ENCODE measurements at regions not wholly inside any gene's neighbourhood (a gene's known extent, or its start where the extent isn't known, plus 50 kb on each side); places are given as distances from the start of the nearest gene placed in this dataset.

DNA sequence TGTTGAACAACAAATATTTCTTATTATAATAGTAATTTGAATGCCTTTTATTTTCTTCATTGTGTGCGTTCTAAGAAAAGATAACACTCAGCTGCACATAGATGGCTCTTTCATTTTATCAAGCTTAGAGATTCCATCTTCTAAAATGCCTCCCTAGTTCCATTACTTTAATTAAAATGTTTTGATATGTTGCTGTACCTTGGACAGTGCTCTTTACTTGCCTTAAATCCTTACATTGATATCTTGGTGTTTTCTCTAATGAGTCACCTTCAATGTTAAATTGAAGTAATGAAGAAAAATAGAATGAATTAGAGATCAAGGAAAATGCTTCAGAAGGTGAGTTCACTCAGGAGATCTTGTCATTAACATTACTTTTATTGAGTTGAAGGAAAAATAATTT, 1672.4 kb upstream of the AGA start:
- Mint-ChIP-seq H3K4me1 (no peaks in the 10 kb centered on the region), H3K27me3 (no peaks in the 10 kb centered on the region), H3K9me3 (peaks cover 18% of the 10 kb centered on the region), H3K4me3 (no peak overlapping the region), H3K36me3 (ENCODE audit: insufficient read depth) (peaks cover 2% of the 10 kb centered on the region), H3K27ac (ENCODE audit: low read depth) (no peak overlapping the region)
- DNase-seq (ENCODE audit: low spot score in 2 of 2) (no peak), ATAC-seq (replicated peaks; ENCODE audit: extremely low read depth, poor library complexity, severe bottlenecking) (no peak)

DNA sequence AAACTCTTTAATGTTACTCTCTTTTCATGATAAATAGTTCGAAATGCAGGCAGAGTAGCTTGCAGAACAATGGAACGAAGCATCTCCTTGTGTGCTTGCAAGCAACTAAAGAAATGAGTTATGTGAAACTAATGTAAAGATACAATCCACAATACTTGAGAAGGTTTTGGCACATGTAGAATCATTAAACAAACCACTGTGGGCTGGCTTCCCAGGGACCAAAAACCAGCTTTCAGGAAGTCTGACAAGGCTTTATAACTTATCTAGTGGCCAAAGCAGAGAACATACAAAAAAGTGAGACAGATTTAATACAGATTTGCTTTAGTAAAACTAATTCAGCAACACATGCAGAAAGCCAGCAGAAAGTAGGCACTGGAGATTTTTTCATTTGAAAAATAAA, 1673.8 kb upstream of the AGA start:
- ATAC-seq (replicated peaks; ENCODE audit: extremely low read depth, poor library complexity, severe bottlenecking) (no peak), DNase-seq (ENCODE audit: low spot score in 2 of 2) (no peak)
- H3K36me3 Mint-ChIP-seq (ENCODE audit: insufficient read depth): peaks cover 2% of the 10 kb centered on the region
- no peak overlapping the region for H3K27ac Mint-ChIP-seq (ENCODE audit: low read depth)
- no peaks in the 10 kb centered on the region for H3K27me3 Mint-ChIP-seq
- no peak overlapping the region for H3K4me3 Mint-ChIP-seq
- H3K4me1 Mint-ChIP-seq: no peaks in the 10 kb centered on the region
- H3K9me3 Mint-ChIP-seq: peaks cover 12% of the 10 kb centered on the region

DNA sequence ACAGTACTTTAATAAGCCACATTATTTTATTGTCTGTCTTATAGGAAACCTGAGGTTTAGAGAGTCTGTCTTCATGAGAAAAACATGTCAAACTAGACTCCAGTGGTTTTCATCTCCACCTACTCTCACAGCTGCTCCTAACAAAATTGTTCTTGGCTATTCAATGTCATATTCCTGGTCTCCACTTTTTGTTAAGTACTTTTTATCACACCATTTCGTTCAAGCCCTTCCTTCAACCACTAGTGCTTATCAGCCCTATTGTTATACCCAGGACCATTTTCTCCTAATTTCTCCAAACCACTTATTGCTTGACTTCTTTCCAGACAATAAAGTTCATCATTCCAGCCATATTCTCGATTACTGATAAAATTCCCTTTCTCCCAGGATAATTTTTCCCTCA, 1674.3 kb upstream of the AGA start:
- Mint-ChIP-seq H3K9me3 (peaks cover 12% of the 10 kb centered on the region), H3K27ac (ENCODE audit: low read depth) (no peak overlapping the region), H3K27me3 (no peaks in the 10 kb centered on the region), H3K4me1 (no peaks in the 10 kb centered on the region), H3K4me3 (no peak overlapping the region), H3K36me3 (ENCODE audit: insufficient read depth) (peaks cover 2% of the 10 kb centered on the region)
- ATAC-seq (replicated peaks; ENCODE audit: extremely low read depth, poor library complexity, severe bottlenecking) (no peak), DNase-seq (ENCODE audit: low spot score in 2 of 2) (no peak)

DNA sequence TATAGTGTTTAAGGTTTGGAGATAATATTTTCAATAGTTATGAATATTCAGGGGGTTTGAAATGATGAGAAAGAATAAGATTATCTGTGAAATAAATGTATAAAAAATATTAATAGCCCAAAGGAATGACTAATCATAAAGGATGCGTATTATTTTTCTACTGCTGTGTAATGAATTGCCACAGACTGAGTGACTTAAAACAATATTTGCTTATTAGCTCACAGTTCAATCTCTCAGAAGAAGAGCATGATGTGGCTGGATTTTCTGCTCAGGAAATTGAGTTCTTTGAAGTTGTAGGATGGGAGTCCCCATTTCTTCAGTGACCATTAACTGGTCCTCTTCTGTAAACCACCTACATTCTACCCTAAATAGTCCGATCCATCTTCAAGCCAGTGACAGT, 1680.8 kb upstream of the AGA start:
- no peak for ATAC-seq (replicated peaks; ENCODE audit: extremely low read depth, poor library complexity, severe bottlenecking)
- no peak for DNase-seq (ENCODE audit: low spot score in 2 of 2)
- peaks cover 6% of the 10 kb centered on the region for H3K9me3 Mint-ChIP-seq
- H3K36me3 Mint-ChIP-seq (ENCODE audit: insufficient read depth): no peaks in the 10 kb centered on the region
- no peaks in the 10 kb centered on the region for H3K4me1 Mint-ChIP-seq
- H3K27me3 Mint-ChIP-seq: no peaks in the 10 kb centered on the region
- no peak overlapping the region for H3K27ac Mint-ChIP-seq (ENCODE audit: low read depth)
- no peak overlapping the region for H3K4me3 Mint-ChIP-seq

DNA sequence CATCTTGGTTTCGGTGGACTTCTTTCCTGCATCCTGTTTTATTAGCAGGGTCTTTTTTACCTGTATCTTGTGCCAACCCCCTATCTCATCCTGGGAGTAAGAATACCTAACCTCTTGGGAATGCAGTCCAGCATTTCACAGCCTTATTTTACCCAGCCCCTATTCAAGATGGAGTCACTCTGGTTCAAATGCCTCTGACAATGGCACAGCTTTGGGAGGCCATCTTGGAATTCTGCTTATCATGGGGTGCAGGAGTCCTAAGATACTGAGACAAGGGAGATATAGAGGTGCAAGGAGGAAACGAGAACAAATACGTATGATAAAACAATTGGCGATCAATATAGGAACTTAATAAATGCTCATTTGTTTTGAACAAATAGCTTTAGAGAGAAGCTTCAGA, 1682.2 kb upstream of the AGA start:
- DNase-seq (ENCODE audit: low spot score in 2 of 2) (no peak), ATAC-seq (replicated peaks; ENCODE audit: extremely low read depth, poor library complexity, severe bottlenecking) (no peak)
- Mint-ChIP-seq H3K4me3 (no peak overlapping the region), H3K36me3 (ENCODE audit: insufficient read depth) (no peaks in the 10 kb centered on the region), H3K9me3 (peaks cover 6% of the 10 kb centered on the region), H3K4me1 (no peaks in the 10 kb centered on the region), H3K27me3 (no peaks in the 10 kb centered on the region), H3K27ac (ENCODE audit: low read depth) (no peak overlapping the region)

DNA sequence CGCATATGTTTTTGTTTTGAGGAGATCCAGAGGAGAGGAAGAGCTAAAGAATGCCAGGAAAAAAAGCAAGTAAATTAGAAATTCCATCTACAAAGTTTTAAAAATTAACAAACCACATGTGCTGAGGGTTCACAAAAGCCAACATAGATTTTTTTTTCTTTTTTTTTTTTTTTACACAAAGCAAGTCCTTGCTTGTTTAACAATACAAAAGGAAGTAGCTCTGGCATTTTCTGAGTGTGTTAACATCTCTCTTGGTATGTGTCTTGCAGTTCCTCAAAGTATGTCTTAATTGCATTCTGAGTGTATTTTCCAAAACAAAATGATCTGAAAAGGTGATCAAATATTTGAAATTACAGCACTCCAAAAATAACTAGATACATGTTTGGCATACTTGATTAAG, 1682.7 kb upstream of the AGA start:
- Mint-ChIP-seq H3K36me3 (ENCODE audit: insufficient read depth) (no peaks in the 10 kb centered on the region), H3K27ac (ENCODE audit: low read depth) (no peak overlapping the region), H3K9me3 (peaks cover 6% of the 10 kb centered on the region), H3K4me1 (no peaks in the 10 kb centered on the region), H3K27me3 (no peaks in the 10 kb centered on the region), H3K4me3 (no peak overlapping the region)
- ATAC-seq (replicated peaks; ENCODE audit: extremely low read depth, poor library complexity, severe bottlenecking): no peak
- no peak for DNase-seq (ENCODE audit: low spot score in 2 of 2)

DNA sequence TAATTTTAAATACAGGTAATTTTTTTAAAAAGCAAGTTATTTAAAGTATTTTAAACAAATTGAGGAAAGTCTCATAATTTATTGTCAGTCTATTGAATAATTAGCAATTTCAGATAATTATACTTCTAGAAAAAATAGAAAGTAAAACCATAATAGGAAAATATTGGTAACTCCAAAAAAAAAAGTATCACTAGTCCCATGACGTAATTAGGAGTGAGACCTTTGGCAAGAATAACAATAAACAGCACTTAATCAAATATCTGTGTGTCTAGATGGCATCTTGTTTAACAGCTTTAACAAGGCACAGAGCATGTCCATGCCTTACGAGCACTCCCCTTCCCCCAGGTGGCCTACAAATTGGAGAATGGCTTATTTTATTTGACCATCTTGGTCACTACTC, 1683.6 kb upstream of the AGA start:
- Mint-ChIP-seq H3K27me3 (no peaks in the 10 kb centered on the region), H3K36me3 (ENCODE audit: insufficient read depth) (no peaks in the 10 kb centered on the region), H3K9me3 (peaks cover 6% of the 10 kb centered on the region), H3K4me3 (no peak overlapping the region), H3K27ac (ENCODE audit: low read depth) (no peak overlapping the region), H3K4me1 (no peaks in the 10 kb centered on the region)
- no peak for ATAC-seq (replicated peaks; ENCODE audit: extremely low read depth, poor library complexity, severe bottlenecking)
- DNase-seq (ENCODE audit: low spot score in 2 of 2): no peak

DNA sequence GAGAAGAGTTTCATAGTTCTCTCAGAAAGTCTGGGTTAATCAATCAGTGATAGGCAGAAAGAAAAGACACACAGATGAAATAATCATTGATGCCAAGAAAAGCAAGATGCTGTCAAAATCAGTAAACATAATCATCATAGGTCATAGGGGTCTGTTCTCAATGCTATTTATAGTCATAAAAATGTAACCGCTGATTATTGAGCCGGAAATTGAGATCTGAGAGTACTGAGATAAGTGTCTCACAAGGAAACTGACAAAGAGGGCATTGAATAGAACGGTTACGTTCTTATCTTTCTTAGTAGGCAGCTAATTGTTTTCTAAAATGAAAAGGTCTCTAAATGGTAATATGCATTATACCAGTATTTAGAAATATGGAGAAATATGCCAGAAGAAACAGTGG, 1686.1 kb upstream of the AGA start:
- Mint-ChIP-seq H3K4me1 (no peaks in the 10 kb centered on the region), H3K9me3 (peaks cover 6% of the 10 kb centered on the region), H3K27me3 (no peaks in the 10 kb centered on the region), H3K36me3 (ENCODE audit: insufficient read depth) (no peaks in the 10 kb centered on the region), H3K4me3 (no peak overlapping the region), H3K27ac (ENCODE audit: low read depth) (no peak overlapping the region)
- no peak for ATAC-seq (replicated peaks; ENCODE audit: extremely low read depth, poor library complexity, severe bottlenecking)
- no peak for DNase-seq (ENCODE audit: low spot score in 2 of 2)

DNA sequence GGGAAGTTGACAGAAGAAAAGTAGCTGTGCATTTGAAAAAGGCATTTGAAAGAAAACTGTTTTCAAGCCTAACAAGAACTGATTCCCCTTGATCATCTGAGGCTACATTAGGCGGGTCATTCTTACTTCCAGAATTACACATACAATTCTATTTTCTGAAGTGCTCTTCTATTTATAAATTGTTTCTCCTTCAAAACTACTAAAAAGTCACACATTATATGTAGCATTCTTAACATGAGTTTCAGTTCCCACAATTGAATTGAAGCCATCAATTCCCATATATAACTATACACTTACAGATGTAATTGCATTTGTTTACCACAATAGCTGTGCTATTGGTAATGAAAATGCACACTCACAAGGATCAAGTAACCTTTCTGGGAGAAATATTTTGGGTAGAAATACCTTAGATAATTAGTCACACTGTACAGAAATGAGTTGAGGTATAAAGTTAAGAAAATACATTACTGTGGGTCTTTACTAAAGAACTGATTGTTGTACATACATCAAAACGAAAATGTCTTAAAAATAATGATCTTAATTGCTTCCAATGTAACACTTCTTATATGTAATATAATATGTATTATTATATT, 1688.0 kb upstream of the AGA start:
- no peak for ATAC-seq (replicated peaks; ENCODE audit: extremely low read depth, poor library complexity, severe bottlenecking)
- H3K27ac Mint-ChIP-seq (ENCODE audit: low read depth): no peak overlapping the region
- H3K36me3 Mint-ChIP-seq (ENCODE audit: insufficient read depth): no peaks in the 10 kb centered on the region
- H3K4me1 Mint-ChIP-seq: no peaks in the 10 kb centered on the region
- no peaks in the 10 kb centered on the region for H3K9me3 Mint-ChIP-seq
- H3K4me3 Mint-ChIP-seq: no peak overlapping the region
- H3K27me3 Mint-ChIP-seq: no peaks in the 10 kb centered on the region
- DNase-seq (ENCODE audit: low spot score in 2 of 2): no peak

DNA sequence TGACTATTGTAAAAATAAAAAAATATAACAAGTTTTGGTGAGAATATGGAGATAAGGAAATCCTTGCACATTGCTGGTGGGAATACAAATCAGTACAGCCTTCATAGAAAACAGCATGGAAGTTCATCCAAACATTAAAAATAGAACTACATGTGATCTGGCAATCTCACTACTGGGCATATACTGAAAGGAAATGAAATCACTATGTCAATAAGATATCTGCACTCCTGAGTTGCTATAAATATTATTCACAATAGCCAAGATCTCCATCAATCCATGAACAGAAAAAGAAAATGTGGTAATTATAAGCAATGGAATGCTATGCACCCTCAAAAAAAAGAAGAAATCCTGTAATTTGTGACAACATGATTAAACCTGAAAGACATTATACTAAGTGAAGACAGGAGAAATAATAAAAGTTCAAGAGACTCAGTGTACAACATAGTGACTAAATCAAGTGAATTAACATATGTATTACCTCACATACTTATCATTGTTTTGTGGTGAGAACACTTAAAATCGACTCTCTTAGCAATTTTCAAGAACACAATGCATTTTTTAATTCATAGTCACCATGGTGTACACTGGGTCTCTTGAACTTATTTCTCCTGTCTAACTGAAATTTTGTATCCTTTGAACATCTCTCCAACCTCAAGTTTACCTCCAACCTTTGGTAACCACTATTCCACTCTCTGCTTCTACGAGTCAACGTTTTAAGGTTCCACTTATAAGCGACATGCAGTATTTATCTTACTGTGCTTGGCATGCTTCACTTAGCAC, 1703.7 kb upstream of the AGA start:
- no peaks in the 10 kb centered on the region for H3K36me3 Mint-ChIP-seq (ENCODE audit: insufficient read depth)
- no peak overlapping the region for H3K4me3 Mint-ChIP-seq
- no peaks in the 10 kb centered on the region for H3K4me1 Mint-ChIP-seq
- H3K27ac Mint-ChIP-seq (ENCODE audit: low read depth): no peak overlapping the region
- no peaks in the 10 kb centered on the region for H3K27me3 Mint-ChIP-seq
- peaks cover 9% of the 10 kb centered on the region for H3K9me3 Mint-ChIP-seq
- ATAC-seq (replicated peaks; ENCODE audit: extremely low read depth, poor library complexity, severe bottlenecking) (no peak), DNase-seq (ENCODE audit: low spot score in 2 of 2) (no peak)

DNA sequence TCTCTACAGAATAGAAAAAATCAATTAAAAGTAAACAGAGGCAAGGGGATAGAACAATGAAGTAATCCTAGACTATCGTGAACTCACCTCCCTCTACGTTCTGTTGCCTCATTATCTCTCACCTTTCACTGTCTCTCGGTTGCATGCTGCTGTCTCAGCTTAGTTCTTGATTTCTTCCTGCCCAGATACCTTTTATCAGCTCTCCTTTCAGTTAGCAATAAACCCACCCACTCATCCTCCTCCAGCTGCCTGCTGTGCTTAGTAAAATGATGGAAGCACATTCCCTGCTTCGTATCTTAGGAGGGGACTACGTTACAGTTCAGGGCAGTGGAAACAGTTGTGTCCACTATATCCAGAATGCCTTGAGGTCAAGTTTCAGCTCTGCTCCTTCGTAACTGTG, 1709.5 kb upstream of the AGA start:
- no peak for ATAC-seq (replicated peaks; ENCODE audit: extremely low read depth, poor library complexity, severe bottlenecking)
- no peak for DNase-seq (ENCODE audit: low spot score in 2 of 2)
- no peak overlapping the region for H3K4me3 Mint-ChIP-seq
- no peaks in the 10 kb centered on the region for H3K27me3 Mint-ChIP-seq
- no peaks in the 10 kb centered on the region for H3K36me3 Mint-ChIP-seq (ENCODE audit: insufficient read depth)
- H3K9me3 Mint-ChIP-seq: peaks cover 18% of the 10 kb centered on the region
- no peak overlapping the region for H3K27ac Mint-ChIP-seq (ENCODE audit: low read depth)
- H3K4me1 Mint-ChIP-seq: no peaks in the 10 kb centered on the region

DNA sequence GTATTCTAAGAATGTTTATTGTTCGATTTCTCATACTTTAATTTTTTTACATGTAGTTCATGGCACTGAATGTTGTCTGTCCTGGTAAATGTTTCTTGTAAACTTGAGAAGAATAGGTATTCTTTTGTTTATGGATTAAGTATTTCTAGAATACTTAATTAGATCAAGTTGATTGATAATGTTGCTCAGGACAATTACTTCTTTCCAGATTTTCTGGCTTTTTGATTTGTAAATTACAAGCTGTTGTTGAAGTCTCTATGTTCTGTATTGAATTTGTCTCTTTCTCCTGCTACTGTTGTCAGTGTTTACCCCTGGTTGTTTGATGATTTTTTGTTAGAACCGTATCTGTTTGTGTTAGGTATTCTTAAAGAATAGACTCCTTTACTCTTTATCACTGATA, 1720.9 kb upstream of the AGA start:
- Mint-ChIP-seq H3K4me3 (no peak overlapping the region), H3K4me1 (no peaks in the 10 kb centered on the region), H3K27me3 (no peaks in the 10 kb centered on the region), H3K27ac (ENCODE audit: low read depth) (no peak overlapping the region), H3K9me3 (peaks cover 24% of the 10 kb centered on the region), H3K36me3 (ENCODE audit: insufficient read depth) (no peaks in the 10 kb centered on the region)
- ATAC-seq (replicated peaks; ENCODE audit: extremely low read depth, poor library complexity, severe bottlenecking) (no peak), DNase-seq (ENCODE audit: low spot score in 2 of 2) (no peak)

DNA sequence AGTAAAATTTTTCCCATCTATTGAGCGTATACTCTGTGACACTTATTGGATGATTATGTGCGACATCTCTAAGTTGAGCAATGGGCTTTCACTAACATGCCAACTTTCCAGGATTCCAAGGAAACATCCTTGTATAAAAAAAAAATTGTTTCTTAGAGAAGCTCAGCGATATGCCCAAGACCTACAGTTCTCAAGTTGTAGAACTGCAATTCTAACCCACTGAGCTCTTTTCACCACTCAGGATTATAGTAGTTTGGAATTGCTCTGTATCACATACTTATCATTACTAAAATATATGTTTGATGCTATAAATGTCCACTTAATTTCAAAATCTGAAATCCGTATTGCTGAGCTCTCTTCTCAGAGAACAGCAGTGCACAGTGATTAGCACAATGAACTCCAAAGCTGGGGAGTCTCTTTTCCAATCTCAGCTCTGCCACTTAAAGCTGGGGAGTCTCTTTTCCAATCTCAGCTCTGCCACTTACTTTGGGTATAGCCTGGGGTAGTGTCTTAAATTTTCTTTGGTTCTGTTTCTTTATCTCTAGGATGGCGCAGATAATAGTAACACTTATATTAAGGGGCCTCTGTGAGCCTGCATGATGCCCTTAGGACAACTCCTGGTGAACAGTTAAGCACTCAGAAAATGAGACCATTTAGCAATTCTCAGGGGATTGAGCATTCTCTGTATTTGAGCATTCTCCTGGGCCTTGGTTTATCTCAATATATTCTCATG, 1722.2 kb upstream of the AGA start:
- Mint-ChIP-seq H3K27me3 (no peaks in the 10 kb centered on the region), H3K4me1 (no peaks in the 10 kb centered on the region), H3K27ac (ENCODE audit: low read depth) (no peak overlapping the region), H3K4me3 (no peak overlapping the region), H3K9me3 (peaks cover 32% of the 10 kb centered on the region), H3K36me3 (ENCODE audit: insufficient read depth) (no peaks in the 10 kb centered on the region)
- peak; percentile 19 for ATAC-seq (replicated peaks; ENCODE audit: extremely low read depth, poor library complexity, severe bottlenecking)
- DNase-seq (ENCODE audit: low spot score in 2 of 2): no peak

All from central memory CD8-positive, alpha-beta T cell (primary cell).